HEK293T (cell line): ENCODE measurements at regions not wholly inside any gene's neighbourhood (a gene's known extent, or its start where the extent isn't known, plus 50 kb on each side); places are given as distances from the start of the nearest gene placed in this dataset.

Experiments used
- ARNT ChIP-seq: fragments of 450-650 bp; IDR thresholded peaks from 2 replicates; pipeline ENCODE4 v1.6.1; 2017; ENCODE audit warnings: mild to moderate bottlenecking
- BHLHE40 ChIP-seq: fragments of 450-650 bp; IDR thresholded peaks from 2 replicates; pipeline ENCODE4 v1.6.1; 2016; ENCODE audit warnings: mild to moderate bottlenecking, moderate library complexity, borderline replicate concordance
- CTBP1 ChIP-seq: fragments of 450-650 bp; IDR thresholded peaks from 2 replicates; pipeline ENCODE4 v1.6.1; 2016; ENCODE audit warnings: borderline replicate concordance
- ELF4 ChIP-seq: fragments of 450-650 bp; IDR thresholded peaks from 2 replicates; pipeline ENCODE4 v1.6.1; 2017; ENCODE audit warnings: antibody characterized with exemption
- FOXA1 ChIP-seq: fragments of 450-650 bp; IDR thresholded peaks from 2 replicates; pipeline ENCODE4 v1.6.1; 2016; ENCODE audit warnings: mild to moderate bottlenecking
- FOXK2 ChIP-seq: fragments of 450-650 bp; IDR thresholded peaks from 2 replicates; pipeline ENCODE4 v1.6.1; 2016; ENCODE audit warnings: mild to moderate bottlenecking
- FOXM1 ChIP-seq: fragments of 450-650 bp; IDR thresholded peaks from 2 replicates; pipeline ENCODE4 v1.6.1; 2017; ENCODE audit warnings: mild to moderate bottlenecking, borderline replicate concordance
- HDGF ChIP-seq: fragments of 450-650 bp; IDR thresholded peaks from 2 replicates; pipeline ENCODE4 v1.6.1; 2017; ENCODE audit warnings: antibody characterized with exemption, borderline replicate concordance
- L3MBTL2 ChIP-seq: fragments of 450-650 bp; conservative IDR thresholded peaks from 2 replicates; pipeline ENCODE4 v1.6.1; 2016; ENCODE audit warnings: mild to moderate bottlenecking
- NFRKB ChIP-seq: fragments of 450-650 bp; IDR thresholded peaks from 2 replicates; pipeline ENCODE4 v1.6.1; 2016; ENCODE audit warnings: mild to moderate bottlenecking, moderate library complexity
- SP1 ChIP-seq: fragments of 450-650 bp; IDR thresholded peaks from 2 replicates; pipeline ENCODE4 v1.6.1; 2017
- SUZ12 ChIP-seq: fragments of 450-650 bp; IDR thresholded peaks from 2 replicates; pipeline ENCODE4 v1.6.1; 2016; ENCODE audit warnings: mild to moderate bottlenecking
- TARDBP ChIP-seq: fragments of 450-650 bp; IDR thresholded peaks from 2 replicates; pipeline ENCODE4 v1.6.1; 2016
- TF ChIP-seq, protein P1 (sequence below): fragments of 450-650 bp; IDR thresholded peaks from 2 replicates; pipeline ENCODE4 v1.6.1; 2016

- TF ChIP-seq SUZ12: no peak
- no peak for TF ChIP-seq FOXM1
- no peak for TF ChIP-seq TARDBP
- TF ChIP-seq BHLHE40: no peak
- TF ChIP-seq SP1: no peak
- no peak for TF ChIP-seq ELF4
- TF ChIP-seq ARNT: no peak
- TF ChIP-seq FOXK2: no peak
- TF ChIP-seq, protein P1, sequence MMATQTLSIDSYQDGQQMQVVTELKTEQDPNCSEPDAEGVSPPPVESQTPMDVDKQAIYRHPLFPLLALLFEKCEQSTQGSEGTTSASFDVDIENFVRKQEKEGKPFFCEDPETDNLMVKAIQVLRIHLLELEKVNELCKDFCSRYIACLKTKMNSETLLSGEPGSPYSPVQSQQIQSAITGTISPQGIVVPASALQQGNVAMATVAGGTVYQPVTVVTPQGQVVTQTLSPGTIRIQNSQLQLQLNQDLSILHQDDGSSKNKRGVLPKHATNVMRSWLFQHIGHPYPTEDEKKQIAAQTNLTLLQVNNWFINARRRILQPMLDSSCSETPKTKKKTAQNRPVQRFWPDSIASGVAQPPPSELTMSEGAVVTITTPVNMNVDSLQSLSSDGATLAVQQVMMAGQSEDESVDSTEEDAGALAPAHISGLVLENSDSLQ: no peak
- TF ChIP-seq FOXA1: no peak
- TF ChIP-seq NFRKB: no peak
- TF ChIP-seq L3MBTL2: no peak
- TF ChIP-seq CTBP1: no peak
- no peak for TF ChIP-seq HDGF
These were observed 975.7 kb upstream of the ADGRL4 start for GRCh38 chr1:79982211-79982610.
